Lung microvascular endothelial cell (primary cell): ENCODE measurements at regions not wholly inside any gene's neighbourhood (a gene's known extent, or its start where the extent isn't known, plus 50 kb on each side); places are given as distances from the start of the nearest gene placed in this dataset.
A peak's percentile ranks its signal among the peaks of the same experiment; 100 is the strongest.

Source experiments
- DNase-seq, 2 donors: peaks; one replicate each; pipeline versions ENCODE4 v3.0.0 to v3.0.0-alpha.2; 2010; ENCODE audit warnings: low read depth in 2 of 2

GRCh38 chr4:110778521-110778920, 155.6 kb upstream of the PITX2 start:
- no peak for DNase-seq

GRCh38 chr4:110780538-110780937, 157.7 kb upstream of the PITX2 start:
- DNase-seq, result no peak

GRCh38 chr4:110781944-110782343, 159.1 kb upstream of the PITX2 start:
- peak; percentile 0 to 71 for DNase-seq

- no peak for DNase-seq
These were observed 164.2 kb upstream of the PITX2 start for GRCh38 chr4:110787109-110787508.

GRCh38 chr4:110787707-110788106, 164.8 kb upstream of the PITX2 start:
- no peak for DNase-seq

GRCh38 chr4:110788302-110788701, 165.4 kb upstream of the PITX2 start:
- DNase-seq, result no peak

GRCh38 chr4:110792036-110792435, 169.2 kb upstream of the PITX2 start:
- no peak for DNase-seq

- DNase-seq, result no peak
These were observed 170.5 kb upstream of the PITX2 start for GRCh38 chr4:110793381-110793801.

- DNase-seq, result no peak
These were observed 171.1 kb upstream of the PITX2 start for GRCh38 chr4:110793890-110794554.

- no peak for DNase-seq
These were observed 173.1 kb upstream of the PITX2 start for GRCh38 chr4:110795971-110796370.

- DNase-seq, result no peak
These were observed 174.6 kb upstream of the PITX2 start for GRCh38 chr4:110797486-110797885.

- no peak for DNase-seq
These were observed 175.8 kb upstream of the PITX2 start for GRCh38 chr4:110798687-110799086.

GRCh38 chr4:110799211-110799610, 176.3 kb upstream of the PITX2 start:
- no peak for DNase-seq

GRCh38 chr4:110801591-110801990, 178.7 kb upstream of the PITX2 start:
- no peak for DNase-seq

GRCh38 chr4:110808351-110808878, 185.5 kb upstream of the PITX2 start:
- peak in 1 of 2 donors; percentile 16 for DNase-seq

GRCh38 chr4:110815950-110816349, 193.1 kb upstream of the PITX2 start:
- DNase-seq, result no peak

- DNase-seq, result no peak
These were observed 193.5 kb upstream of the PITX2 start for GRCh38 chr4:110816367-110816766.

- no peak for DNase-seq
These were observed 198.3 kb upstream of the PITX2 start for GRCh38 chr4:110821186-110821585.

- DNase-seq, result no peak
These were observed 200.4 kb upstream of the PITX2 start for GRCh38 chr4:110823251-110823650.

- no peak for DNase-seq
These were observed 201.5 kb upstream of the PITX2 start for GRCh38 chr4:110824344-110824743.

- peak in 1 of 2 donors; percentile 17 for DNase-seq
These were observed 203.8 kb upstream of the PITX2 start for GRCh38 chr4:110826656-110827055.

- DNase-seq, result no peak
These were observed 207.6 kb upstream of the PITX2 start for GRCh38 chr4:110830461-110830860.

GRCh38 chr4:110837896-110838450, 215.1 kb upstream of the PITX2 start:
- no peak for DNase-seq
